WTC11 (cell line): ENCODE measurements at regions not wholly inside any gene's neighbourhood (a gene's known extent, or its start where the extent isn't known, plus 50 kb on each side); places are given as distances from the start of the nearest gene placed in this dataset.

Experiments used
- ATAC-seq: fragments of 200-7000 bp; cut with Tn5 transposase; 2 replicates; pipeline ENCODE4 v1.10.0; 2021; ENCODE audit warnings: mild to moderate bottlenecking, moderate library complexity
- CTCF ChIA-PET: fragments of 300-600 bp; sonication (Branson Sonifier 250); formaldehyde crosslinking; loops from one replicate; lab custom pipeline; 2021; ENCODE audit warnings: antibody characterized with exemption; lab: Charles Lee
- POLR2A ChIA-PET: fragments of 350-600 bp; sonication (Branson Sonifier 250); formaldehyde crosslinking; loops from one replicate; lab custom pipeline; 2021; ENCODE audit warnings: antibody characterized with exemption; lab: Charles Lee
- DNase-seq: peaks from one replicate; pipeline ENCODE4 v3.0.0; 2021; ENCODE audit warnings: low spot score
- H3K27ac Mint-ChIP-seq: 2 replicates; pipeline ENCODE4 v1.8.0; 2021; ENCODE audit warnings: mixed read lengths
- H3K27me3 Mint-ChIP-seq: 2 replicates; pipeline ENCODE4 v1.8.0; 2021; ENCODE audit warnings: low read depth, mild to moderate bottlenecking, moderate library complexity, mixed read lengths
- H3K36me3 Mint-ChIP-seq: 2 replicates; pipeline ENCODE4 v1.8.0; 2021; ENCODE audit warnings: mixed read lengths
- H3K4me1 Mint-ChIP-seq: 2 replicates; pipeline ENCODE4 v1.8.0; 2022; ENCODE audit warnings: mixed read lengths
- H3K4me3 Mint-ChIP-seq: 2 replicates; pipeline ENCODE4 v1.8.0; 2021; ENCODE audit warnings: mild to moderate bottlenecking, moderate library complexity, mixed read lengths
- H3K9me3 Mint-ChIP-seq: 2 replicates; pipeline ENCODE4 v1.8.0; 2021; ENCODE audit warnings: mixed read lengths
- ATF6 ChIP-seq: sonication (generic); formaldehyde crosslinking; IDR thresholded peaks from 2 replicates; pipeline ENCODE4 v1.8.1; 2023; ENCODE audit warnings: mild to moderate bottlenecking, missing genetic modification reagents
- CREM ChIP-seq: sonication (generic); formaldehyde crosslinking; IDR thresholded peaks from 2 replicates; pipeline ENCODE4 v1.8.1; 2022; ENCODE audit warnings: mild to moderate bottlenecking, missing genetic modification reagents, moderate library complexity
- E2F1 ChIP-seq: sonication (generic); formaldehyde crosslinking; IDR thresholded peaks from 2 replicates; pipeline ENCODE4 v1.8.0; 2022; ENCODE audit warnings: mild to moderate bottlenecking, missing genetic modification reagents
- FOXK1 ChIP-seq: sonication (generic); formaldehyde crosslinking; IDR thresholded peaks from 2 replicates; pipeline ENCODE4 v1.8.0; 2022; ENCODE audit warnings: mild to moderate bottlenecking, moderate library complexity, missing genetic modification reagents
- IRF2 ChIP-seq: sonication (generic); formaldehyde crosslinking; IDR thresholded peaks from 2 replicates; pipeline ENCODE4 v1.8.0; 2022; ENCODE audit warnings: low read depth, missing genetic modification reagents, borderline replicate concordance
- MYBL2 ChIP-seq: sonication (generic); formaldehyde crosslinking; IDR thresholded peaks from 2 replicates; pipeline ENCODE4 v1.8.1; 2023; ENCODE audit warnings: mild to moderate bottlenecking, moderate library complexity, missing genetic modification reagents
- NFATC4 ChIP-seq: fragments of 250-450 bp; sonication (Bioruptor Pico); IDR thresholded peaks from 2 replicates; pipeline ENCODE4 v1.9.0; 2021; ENCODE audit warnings: mild to moderate bottlenecking
- OVOL2 ChIP-seq: fragments of 250-450 bp; sonication (Bioruptor Pico); IDR thresholded peaks from 2 replicates; pipeline ENCODE4 v1.9.0; 2021; ENCODE audit warnings: mild to moderate bottlenecking, borderline replicate concordance
- PRRX2 ChIP-seq: fragments of 250-450 bp; sonication (Bioruptor Pico); IDR thresholded peaks from 2 replicates; pipeline ENCODE4 v1.8.0; 2021; ENCODE audit warnings: mild to moderate bottlenecking
- TEAD1 ChIP-seq: sonication (generic); formaldehyde crosslinking; IDR thresholded peaks from 2 replicates; pipeline ENCODE4 v1.8.0; 2022; ENCODE audit warnings: mild to moderate bottlenecking, missing genetic modification reagents
- ZNF263 ChIP-seq: sonication (generic); formaldehyde crosslinking; IDR thresholded peaks from 2 replicates; pipeline ENCODE4 v1.8.1; 2022; ENCODE audit warnings: low read depth, mild to moderate bottlenecking, moderate library complexity, missing genetic modification reagents
- ZNF281 ChIP-seq: sonication (generic); formaldehyde crosslinking; IDR thresholded peaks from 2 replicates; pipeline ENCODE4 v1.8.0; 2023; ENCODE audit warnings: mild to moderate bottlenecking, missing genetic modification reagents
- ZNF671 ChIP-seq: fragments of 250-450 bp; sonication (Bioruptor Pico); IDR thresholded peaks from 2 replicates; pipeline ENCODE4 v1.8.0; 2021; ENCODE audit warnings: mild to moderate bottlenecking
- TF ChIP-seq, protein P1 (sequence below): fragments of 250-450 bp; sonication (Bioruptor Pico); IDR thresholded peaks from 2 replicates; pipeline ENCODE4 v1.9.0; 2021; ENCODE audit warnings: mild to moderate bottlenecking, borderline replicate concordance
- TF ChIP-seq, protein P2 (sequence below): sonication (generic); formaldehyde crosslinking; IDR thresholded peaks from 2 replicates; pipeline ENCODE4 v1.8.1; 2023; ENCODE audit warnings: mild to moderate bottlenecking, missing genetic modification reagents, borderline replicate concordance
- TF ChIP-seq, protein P3 (sequence below): sonication (generic); formaldehyde crosslinking; IDR thresholded peaks from 2 replicates; pipeline ENCODE4 v1.8.1; 2022; ENCODE audit warnings: missing genetic modification reagents, borderline replicate concordance

- peak; percentile 50; the same call in 1 of the 2 replicates for ATAC-seq
- H3K4me1 Mint-ChIP-seq, result peaks cover 40% of the 10 kb centered on the region
- H3K27me3 Mint-ChIP-seq, result peaks cover 8% of the 10 kb centered on the region
Observed at GRCh38 chr1:95504321-95504720, 270.3 kb downstream of the RWDD3 start.

DNA sequence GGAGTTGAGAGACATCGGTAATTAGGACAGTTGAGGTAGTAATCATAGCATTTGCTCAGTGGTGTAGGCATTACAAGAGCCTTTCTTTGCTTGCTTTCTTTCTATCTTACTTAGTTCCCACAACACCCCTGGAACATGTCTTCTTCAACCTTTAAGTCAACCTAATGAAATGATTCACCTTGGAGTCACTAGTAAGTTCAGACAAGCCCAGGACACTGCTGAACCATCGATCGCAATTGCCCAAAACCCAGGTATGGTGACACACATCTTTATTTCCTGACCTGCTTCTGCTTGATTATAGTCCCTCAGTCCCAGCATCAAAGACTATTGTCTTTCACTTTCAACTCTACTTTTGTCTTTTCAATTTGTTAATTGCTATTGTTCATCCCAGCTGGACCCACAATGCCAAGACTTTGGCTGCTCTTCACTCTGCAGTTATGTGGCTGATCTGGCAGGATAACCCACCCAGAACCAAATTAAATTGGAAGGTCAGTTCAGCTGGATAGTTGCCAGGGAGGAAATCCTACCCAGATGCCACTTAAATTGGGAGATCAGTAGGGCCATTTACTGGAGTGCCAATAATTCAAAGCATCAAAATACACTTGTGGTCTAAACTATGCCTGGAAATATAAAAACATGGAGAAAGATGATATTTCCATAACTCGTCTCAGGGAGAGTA lies 272.9 kb downstream of the RWDD3 start:
- Mint-ChIP-seq H3K4me1 (peaks cover 61% of the 10 kb centered on the region), H3K27me3 (peaks cover 8% of the 10 kb centered on the region), H3K4me3 (no peak overlapping the region)
- CTCF ChIA-PET, result no interaction called here
- DNase-seq, result no peak
- POLR2A ChIA-PET, result no interaction called here
- TF ChIP-seq E2F1 (CRISPR knock-in tag) (no peak), PRRX2 (CRISPR knock-in tag) (no peak), TEAD1 (CRISPR knock-in tag) (no peak), ZNF263 (CRISPR knock-in tag) (no peak), IRF2 (CRISPR knock-in tag) (no peak), ATF6 (no peak)
- TF ChIP-seq, protein P1, sequence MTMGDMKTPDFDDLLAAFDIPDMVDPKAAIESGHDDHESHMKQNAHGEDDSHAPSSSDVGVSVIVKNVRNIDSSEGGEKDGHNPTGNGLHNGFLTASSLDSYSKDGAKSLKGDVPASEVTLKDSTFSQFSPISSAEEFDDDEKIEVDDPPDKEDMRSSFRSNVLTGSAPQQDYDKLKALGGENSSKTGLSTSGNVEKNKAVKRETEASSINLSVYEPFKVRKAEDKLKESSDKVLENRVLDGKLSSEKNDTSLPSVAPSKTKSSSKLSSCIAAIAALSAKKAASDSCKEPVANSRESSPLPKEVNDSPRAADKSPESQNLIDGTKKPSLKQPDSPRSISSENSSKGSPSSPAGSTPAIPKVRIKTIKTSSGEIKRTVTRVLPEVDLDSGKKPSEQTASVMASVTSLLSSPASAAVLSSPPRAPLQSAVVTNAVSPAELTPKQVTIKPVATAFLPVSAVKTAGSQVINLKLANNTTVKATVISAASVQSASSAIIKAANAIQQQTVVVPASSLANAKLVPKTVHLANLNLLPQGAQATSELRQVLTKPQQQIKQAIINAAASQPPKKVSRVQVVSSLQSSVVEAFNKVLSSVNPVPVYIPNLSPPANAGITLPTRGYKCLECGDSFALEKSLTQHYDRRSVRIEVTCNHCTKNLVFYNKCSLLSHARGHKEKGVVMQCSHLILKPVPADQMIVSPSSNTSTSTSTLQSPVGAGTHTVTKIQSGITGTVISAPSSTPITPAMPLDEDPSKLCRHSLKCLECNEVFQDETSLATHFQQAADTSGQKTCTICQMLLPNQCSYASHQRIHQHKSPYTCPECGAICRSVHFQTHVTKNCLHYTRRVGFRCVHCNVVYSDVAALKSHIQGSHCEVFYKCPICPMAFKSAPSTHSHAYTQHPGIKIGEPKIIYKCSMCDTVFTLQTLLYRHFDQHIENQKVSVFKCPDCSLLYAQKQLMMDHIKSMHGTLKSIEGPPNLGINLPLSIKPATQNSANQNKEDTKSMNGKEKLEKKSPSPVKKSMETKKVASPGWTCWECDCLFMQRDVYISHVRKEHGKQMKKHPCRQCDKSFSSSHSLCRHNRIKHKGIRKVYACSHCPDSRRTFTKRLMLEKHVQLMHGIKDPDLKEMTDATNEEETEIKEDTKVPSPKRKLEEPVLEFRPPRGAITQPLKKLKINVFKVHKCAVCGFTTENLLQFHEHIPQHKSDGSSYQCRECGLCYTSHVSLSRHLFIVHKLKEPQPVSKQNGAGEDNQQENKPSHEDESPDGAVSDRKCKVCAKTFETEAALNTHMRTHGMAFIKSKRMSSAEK, result no peak
- TF ChIP-seq, protein P2, sequence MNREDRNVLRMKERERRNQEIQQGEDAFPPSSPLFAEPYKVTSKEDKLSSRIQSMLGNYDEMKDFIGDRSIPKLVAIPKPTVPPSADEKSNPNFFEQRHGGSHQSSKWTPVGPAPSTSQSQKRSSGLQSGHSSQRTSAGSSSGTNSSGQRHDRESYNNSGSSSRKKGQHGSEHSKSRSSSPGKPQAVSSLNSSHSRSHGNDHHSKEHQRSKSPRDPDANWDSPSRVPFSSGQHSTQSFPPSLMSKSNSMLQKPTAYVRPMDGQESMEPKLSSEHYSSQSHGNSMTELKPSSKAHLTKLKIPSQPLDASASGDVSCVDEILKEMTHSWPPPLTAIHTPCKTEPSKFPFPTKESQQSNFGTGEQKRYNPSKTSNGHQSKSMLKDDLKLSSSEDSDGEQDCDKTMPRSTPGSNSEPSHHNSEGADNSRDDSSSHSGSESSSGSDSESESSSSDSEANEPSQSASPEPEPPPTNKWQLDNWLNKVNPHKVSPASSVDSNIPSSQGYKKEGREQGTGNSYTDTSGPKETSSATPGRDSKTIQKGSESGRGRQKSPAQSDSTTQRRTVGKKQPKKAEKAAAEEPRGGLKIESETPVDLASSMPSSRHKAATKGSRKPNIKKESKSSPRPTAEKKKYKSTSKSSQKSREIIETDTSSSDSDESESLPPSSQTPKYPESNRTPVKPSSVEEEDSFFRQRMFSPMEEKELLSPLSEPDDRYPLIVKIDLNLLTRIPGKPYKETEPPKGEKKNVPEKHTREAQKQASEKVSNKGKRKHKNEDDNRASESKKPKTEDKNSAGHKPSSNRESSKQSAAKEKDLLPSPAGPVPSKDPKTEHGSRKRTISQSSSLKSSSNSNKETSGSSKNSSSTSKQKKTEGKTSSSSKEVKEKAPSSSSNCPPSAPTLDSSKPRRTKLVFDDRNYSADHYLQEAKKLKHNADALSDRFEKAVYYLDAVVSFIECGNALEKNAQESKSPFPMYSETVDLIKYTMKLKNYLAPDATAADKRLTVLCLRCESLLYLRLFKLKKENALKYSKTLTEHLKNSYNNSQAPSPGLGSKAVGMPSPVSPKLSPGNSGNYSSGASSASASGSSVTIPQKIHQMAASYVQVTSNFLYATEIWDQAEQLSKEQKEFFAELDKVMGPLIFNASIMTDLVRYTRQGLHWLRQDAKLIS (CRISPR knock-in tag), result no peak
- TF ChIP-seq, all 79 proteins: peak for 0
- Mint-ChIP-seq H3K36me3 (peaks cover 5% of the 10 kb centered on the region; the same call in 1 of the 2 replicates), H3K27ac (no peak overlapping the region), H3K9me3 (peaks cover 15% of the 10 kb centered on the region)
- no peak for ATAC-seq

More at GRCh38 chr1:95504321-95504720, 270.3 kb downstream of the RWDD3 start:
- Mint-ChIP-seq H3K9me3 (peaks cover 15% of the 10 kb centered on the region), H3K27ac (peak overlapping the region; percentile 42), H3K36me3 (peaks cover 5% of the 10 kb centered on the region; the same call in 1 of the 2 replicates)
- CTCF ChIA-PET, result no interaction called here
- TF ChIP-seq, protein P3, sequence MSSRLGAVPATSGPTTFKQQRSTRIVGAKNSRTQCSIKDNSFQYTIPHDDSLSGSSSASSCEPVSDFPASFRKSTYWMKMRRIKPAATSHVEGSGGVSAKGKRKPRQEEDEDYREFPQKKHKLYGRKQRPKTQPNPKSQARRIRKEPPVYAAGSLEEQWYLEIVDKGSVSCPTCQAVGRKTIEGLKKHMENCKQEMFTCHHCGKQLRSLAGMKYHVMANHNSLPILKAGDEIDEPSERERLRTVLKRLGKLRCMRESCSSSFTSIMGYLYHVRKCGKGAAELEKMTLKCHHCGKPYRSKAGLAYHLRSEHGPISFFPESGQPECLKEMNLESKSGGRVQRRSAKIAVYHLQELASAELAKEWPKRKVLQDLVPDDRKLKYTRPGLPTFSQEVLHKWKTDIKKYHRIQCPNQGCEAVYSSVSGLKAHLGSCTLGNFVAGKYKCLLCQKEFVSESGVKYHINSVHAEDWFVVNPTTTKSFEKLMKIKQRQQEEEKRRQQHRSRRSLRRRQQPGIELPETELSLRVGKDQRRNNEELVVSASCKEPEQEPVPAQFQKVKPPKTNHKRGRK (CRISPR knock-in tag), result no peak
- no peak for TF ChIP-seq FOXK1 (CRISPR knock-in tag)
- no peak for TF ChIP-seq IRF2 (CRISPR knock-in tag)
- TF ChIP-seq NFATC4, result no peak
- no peak for TF ChIP-seq CREM (CRISPR knock-in tag)
- TF ChIP-seq MYBL2 (CRISPR knock-in tag), result no peak
- TF ChIP-seq ZNF281, result no peak
- TF ChIP-seq OVOL2, result no peak
- no peak for TF ChIP-seq ZNF671 (CRISPR knock-in tag)
- TF ChIP-seq, all 79 proteins: peak for 0
- no peak overlapping the region for H3K4me3 Mint-ChIP-seq
- POLR2A ChIA-PET, result interaction anchor here (0.6 kb wide), 1 partner anchor 35 kb away, joined by 3 read pairs; no protein-coding TSS in a partner anchor
- no peak for DNase-seq
